ENCODE measurements at regions not wholly inside any gene's neighbourhood (a gene's known extent, or its start where the extent isn't known, plus 50 kb on each side); places are given as distances from the start of the nearest gene placed in this dataset.

- in situ Hi-C loops (cut with HindIII; ENCODE audit: low sequenced_read_pairs), result no loop called here
- no peak overlapping the region for H3K4me3 ChIP-seq (ENCODE audit: low read depth, low read length)
- peak; percentile 36 for DNase-seq (ENCODE audit: low read depth, low spot score)
- peak; percentile 61 for TF ChIP-seq CTCF (IDR thresholded peaks at IDR 0.05; ENCODE audit: low read depth, low read length)
Measured at GRCh38 chr3:180802837-180803236, 109.6 kb upstream of the FXR1 start.

GRCh38 chr3:180804916-180805315 is 107.6 kb upstream of the FXR1 start:
- H3K4me3 ChIP-seq (ENCODE audit: low read depth, low read length), result no peak overlapping the region
- in situ Hi-C loops (cut with HindIII; ENCODE audit: low sequenced_read_pairs), result no loop called here
- DNase-seq (ENCODE audit: low read depth, low spot score), result peak; percentile 55
- peak; percentile 48 for TF ChIP-seq CTCF (IDR thresholded peaks at IDR 0.05; ENCODE audit: low read depth, low read length)

- in situ Hi-C loops (cut with HindIII; ENCODE audit: low sequenced_read_pairs), result no loop called here
- DNase-seq (ENCODE audit: low read depth, low spot score), result no peak
- no peak overlapping the region for H3K4me3 ChIP-seq (ENCODE audit: low read depth, low read length)
- no peak for TF ChIP-seq CTCF (IDR thresholded peaks at IDR 0.05; ENCODE audit: low read depth, low read length)
Measured at GRCh38 chr3:180808823-180809575, 103.5 kb upstream of the FXR1 start.

GRCh38 chr3:180820400-180820799 is 92.1 kb upstream of the FXR1 start:
- no peak overlapping the region for H3K4me3 ChIP-seq (ENCODE audit: low read depth, low read length)
- in situ Hi-C loops (cut with HindIII; ENCODE audit: low sequenced_read_pairs), result no loop called here
- no peak for TF ChIP-seq CTCF (IDR thresholded peaks at IDR 0.05; ENCODE audit: low read depth, low read length)
- no peak for DNase-seq (ENCODE audit: low read depth, low spot score)

GRCh38 chr3:180825964-180826363 is 86.5 kb upstream of the FXR1 start:
- no peak for DNase-seq (ENCODE audit: low read depth, low spot score)
- in situ Hi-C loops (cut with HindIII; ENCODE audit: low sequenced_read_pairs), result no loop called here
- no peak overlapping the region for H3K4me3 ChIP-seq (ENCODE audit: low read depth, low read length)
- TF ChIP-seq CTCF (IDR thresholded peaks at IDR 0.05; ENCODE audit: low read depth, low read length), result no peak

- H3K4me3 ChIP-seq (ENCODE audit: low read depth, low read length), result no peak overlapping the region
- no peak for DNase-seq (ENCODE audit: low read depth, low spot score)
- no peak for TF ChIP-seq CTCF (IDR thresholded peaks at IDR 0.05; ENCODE audit: low read depth, low read length)
- in situ Hi-C loops (cut with HindIII; ENCODE audit: low sequenced_read_pairs), result no loop called here
Measured at GRCh38 chr3:180827171-180827570, 85.3 kb upstream of the FXR1 start.
